ENCODE measurements at regions not wholly inside any gene's neighbourhood (a gene's known extent, or its start where the extent isn't known, plus 50 kb on each side); places are given as distances from the start of the nearest gene placed in this dataset.

DNA sequence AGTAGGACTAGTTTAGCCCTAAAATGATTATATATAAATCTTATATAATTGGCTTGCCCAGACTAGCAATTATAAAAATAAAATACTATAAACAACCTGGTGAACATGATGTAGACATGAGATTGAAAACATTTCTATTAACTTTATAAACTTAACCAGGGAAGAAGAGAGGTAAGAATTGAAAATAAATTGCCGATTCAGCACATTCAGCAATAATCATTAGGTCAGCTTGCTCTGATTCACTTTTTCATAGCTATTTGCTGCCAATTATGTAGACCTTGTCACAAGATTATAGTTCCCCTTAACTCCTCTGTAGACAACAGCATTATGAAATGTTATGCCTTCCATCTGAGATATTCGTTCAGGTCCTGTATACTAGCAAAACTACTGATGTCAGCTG, 199.3 kb upstream of the CA10 start:
- intact Hi-C loops (cut with micrococcal nuclease): no loop called here
- DNase-seq (ENCODE audit: low read depth, low spot score) (no peak), ATAC-seq (no peak)
- CTCF ChIA-PET: no interaction called here
- no peaks in the 10 kb centered on the region for H4K20me1 ChIP-seq (ENCODE audit: insufficient read depth)
- no peaks in the 10 kb centered on the region for H3K9me2 ChIP-seq (ENCODE audit: insufficient read depth)
- no peaks in the 10 kb centered on the region; a peak in 1 of 4 replicates for H3K4me1 ChIP-seq (ENCODE audit: control insufficient read depth in 1 of 2, insufficient read depth in 2 of 2, low read length in 2 of 2)
- no peaks in the 10 kb centered on the region for H3K27me3 ChIP-seq (ENCODE audit: insufficient read depth, low read length)
- H3K9ac ChIP-seq (ENCODE audit: low read length): no peak overlapping the region
- H3K79me2 ChIP-seq (ENCODE audit: insufficient read depth, low read length): no peaks in the 10 kb centered on the region
- H3K36me3 ChIP-seq (ENCODE audit: control insufficient read depth in 1 of 2, insufficient read depth in 2 of 2, low read length in 2 of 2): no peaks in the 10 kb centered on the region
- H3K27ac ChIP-seq (ENCODE audit: low read depth, low read length): no peak overlapping the region
- no peak overlapping the region for H3K4me3 ChIP-seq (replicated peaks in 1 of 2; ENCODE audit: low read depth in 1 of 2, low read length in 2 of 2)
- POLR2A ChIA-PET: no interaction called here
- RAD21 ChIA-PET (ENCODE audit: low non-redundant PET in 1 of 2, low total read pairs in 2 of 2, uncharacterized antibody in 2 of 2, unreplicated experiment in 2 of 2): no interaction called here
- H3K4me2 ChIP-seq (ENCODE audit: low read length): no peak overlapping the region
- TF ChIP-seq ZFX (IDR thresholded peaks at IDR 0.05) (no peak), POLR2AphosphoS5 (IDR thresholded peaks at IDR 0.05; ENCODE audit: low read depth, low read length) (no peak), ZNF274 (IDR thresholded peaks at IDR 0.05; ENCODE audit: low read depth, low read length) (no peak), FOSL1 (IDR thresholded peaks at IDR 0.05; ENCODE audit: low read depth) (no peak), SP1 (IDR thresholded peaks at IDR 0.05; ENCODE audit: low read depth) (no peak), EZH2 (IDR thresholded peaks at IDR 0.05) (no peak), SIN3A (IDR thresholded peaks at IDR 0.05; ENCODE audit: low read depth) (no peak), YY1 (IDR thresholded peaks at IDR 0.05; ENCODE audit: extremely low read depth, insufficient replicate concordance, low read depth, low read length) (no peak), TCF7L2 (IDR thresholded peaks at IDR 0.05; ENCODE audit: borderline replicate concordance, extremely low read depth, insufficient read depth, insufficient read length) (no peak), SRF (IDR thresholded peaks at IDR 0.05; ENCODE audit: low read depth) (no peak)
- TF ChIP-seq, protein P1, sequence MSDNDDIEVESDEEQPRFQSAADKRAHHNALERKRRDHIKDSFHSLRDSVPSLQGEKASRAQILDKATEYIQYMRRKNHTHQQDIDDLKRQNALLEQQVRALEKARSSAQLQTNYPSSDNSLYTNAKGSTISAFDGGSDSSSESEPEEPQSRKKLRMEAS (IDR thresholded peaks at IDR 0.05): no peak
- peaks cover 33 to 45% of the 10 kb centered on the region in 2 experiments for H3K9me3 ChIP-seq (ENCODE audit: control insufficient read depth in 1 of 2, insufficient read depth in 1 of 2, low read depth in 1 of 2, low read length in 2 of 2)
- no TSS peak for BruUV-seq (replicated peaks)
- H2AFZ ChIP-seq (ENCODE audit: low read depth, low read length, poor library complexity, severe bottlenecking): no peak overlapping the region

DNA sequence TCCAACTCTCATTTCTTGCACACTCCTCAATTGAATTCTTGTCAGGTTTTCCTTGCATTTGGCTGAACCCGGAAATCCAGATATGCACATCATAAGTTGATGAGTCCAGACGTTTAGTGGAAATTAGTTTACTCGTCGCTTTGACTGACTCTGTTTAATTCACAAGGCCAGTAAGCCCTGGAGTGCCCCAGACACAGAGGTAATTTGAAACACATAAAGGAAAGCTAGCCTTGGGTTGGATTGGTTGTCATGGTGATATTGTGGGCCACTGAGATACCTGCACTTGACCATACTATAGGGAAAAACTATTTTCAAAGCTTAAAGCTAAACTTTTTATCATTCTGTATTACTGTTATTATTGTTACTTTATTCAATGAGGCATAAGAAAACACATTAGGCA, 178.3 kb upstream of the CA10 start:
- no peaks in the 10 kb centered on the region for H3K9me2 ChIP-seq (ENCODE audit: insufficient read depth)
- H3K36me3 ChIP-seq (ENCODE audit: control insufficient read depth in 1 of 2, insufficient read depth in 2 of 2, low read length in 2 of 2): no peaks in the 10 kb centered on the region
- peaks cover 28 to 44% of the 10 kb centered on the region in 2 experiments; a peak in 2 of 4 replicates for H3K9me3 ChIP-seq (ENCODE audit: control insufficient read depth in 1 of 2, insufficient read depth in 1 of 2, low read depth in 1 of 2, low read length in 2 of 2)
- H3K4me1 ChIP-seq (ENCODE audit: control insufficient read depth in 1 of 2, insufficient read depth in 2 of 2, low read length in 2 of 2): no peaks in the 10 kb centered on the region
- no peak overlapping the region for H3K27ac ChIP-seq (ENCODE audit: low read depth, low read length)
- no peak overlapping the region for H2AFZ ChIP-seq (ENCODE audit: low read depth, low read length, poor library complexity, severe bottlenecking)
- ATAC-seq: no peak
- H3K27me3 ChIP-seq (ENCODE audit: insufficient read depth, low read length): no peaks in the 10 kb centered on the region
- no peak overlapping the region for H3K4me2 ChIP-seq (ENCODE audit: low read length)
- intact Hi-C loops (cut with micrococcal nuclease): no loop called here
- ChIA-PET CTCF (no interaction called here), RAD21 (ENCODE audit: low non-redundant PET in 1 of 2, low total read pairs in 2 of 2, uncharacterized antibody in 2 of 2, unreplicated experiment in 2 of 2) (no interaction called here), POLR2A (no interaction called here)
- DNase-seq (ENCODE audit: low read depth, low spot score): no peak
- H3K4me3 ChIP-seq (replicated peaks in 1 of 2; ENCODE audit: low read depth in 1 of 2, low read length in 2 of 2): no peak overlapping the region
- no peak overlapping the region for H3K9ac ChIP-seq (ENCODE audit: low read length)
- no TSS peak for BruUV-seq (replicated peaks)
- H3K79me2 ChIP-seq (ENCODE audit: insufficient read depth, low read length): no peaks in the 10 kb centered on the region
- H4K20me1 ChIP-seq (ENCODE audit: insufficient read depth): no peaks in the 10 kb centered on the region
- no peak for TF ChIP-seq JUND (IDR thresholded peaks at IDR 0.05)
- no peak for TF ChIP-seq ZNF274 (IDR thresholded peaks at IDR 0.05; ENCODE audit: low read depth, low read length)
- TF ChIP-seq, protein P2, sequence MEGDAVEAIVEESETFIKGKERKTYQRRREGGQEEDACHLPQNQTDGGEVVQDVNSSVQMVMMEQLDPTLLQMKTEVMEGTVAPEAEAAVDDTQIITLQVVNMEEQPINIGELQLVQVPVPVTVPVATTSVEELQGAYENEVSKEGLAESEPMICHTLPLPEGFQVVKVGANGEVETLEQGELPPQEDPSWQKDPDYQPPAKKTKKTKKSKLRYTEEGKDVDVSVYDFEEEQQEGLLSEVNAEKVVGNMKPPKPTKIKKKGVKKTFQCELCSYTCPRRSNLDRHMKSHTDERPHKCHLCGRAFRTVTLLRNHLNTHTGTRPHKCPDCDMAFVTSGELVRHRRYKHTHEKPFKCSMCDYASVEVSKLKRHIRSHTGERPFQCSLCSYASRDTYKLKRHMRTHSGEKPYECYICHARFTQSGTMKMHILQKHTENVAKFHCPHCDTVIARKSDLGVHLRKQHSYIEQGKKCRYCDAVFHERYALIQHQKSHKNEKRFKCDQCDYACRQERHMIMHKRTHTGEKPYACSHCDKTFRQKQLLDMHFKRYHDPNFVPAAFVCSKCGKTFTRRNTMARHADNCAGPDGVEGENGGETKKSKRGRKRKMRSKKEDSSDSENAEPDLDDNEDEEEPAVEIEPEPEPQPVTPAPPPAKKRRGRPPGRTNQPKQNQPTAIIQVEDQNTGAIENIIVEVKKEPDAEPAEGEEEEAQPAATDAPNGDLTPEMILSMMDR (IDR thresholded peaks at IDR 0.05 in 2 of 3, conservative IDR thresholded peaks at IDR 0.05 in 1 of 3; ENCODE audit: borderline replicate concordance in 1 of 3, insufficient read depth in 1 of 3, low read depth in 2 of 3, low read length in 2 of 3): no peak
- no peak for TF ChIP-seq ELF1 (IDR thresholded peaks at IDR 0.05; ENCODE audit: borderline replicate concordance, low read depth)
- TF ChIP-seq, protein P3, sequence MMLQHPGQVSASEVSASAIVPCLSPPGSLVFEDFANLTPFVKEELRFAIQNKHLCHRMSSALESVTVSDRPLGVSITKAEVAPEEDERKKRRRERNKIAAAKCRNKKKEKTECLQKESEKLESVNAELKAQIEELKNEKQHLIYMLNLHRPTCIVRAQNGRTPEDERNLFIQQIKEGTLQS (IDR thresholded peaks at IDR 0.05): no peak
- no peak for TF ChIP-seq TCF7L2 (IDR thresholded peaks at IDR 0.05; ENCODE audit: borderline replicate concordance, extremely low read depth, insufficient read depth, insufficient read length)
- TF ChIP-seq YY1 (IDR thresholded peaks at IDR 0.05; ENCODE audit: extremely low read depth, insufficient replicate concordance, low read depth, low read length): no peak
- no peak for TF ChIP-seq CBX3 (IDR thresholded peaks at IDR 0.05; ENCODE audit: low read depth)
- TF ChIP-seq, protein P1 (IDR thresholded peaks at IDR 0.05): no peak
- no peak for TF ChIP-seq EZH2 (IDR thresholded peaks at IDR 0.05)
- TF ChIP-seq SRF (IDR thresholded peaks at IDR 0.05; ENCODE audit: low read depth): no peak
- no peak for TF ChIP-seq SIN3A (IDR thresholded peaks at IDR 0.05; ENCODE audit: low read depth)
- no peak for TF ChIP-seq SP1 (IDR thresholded peaks at IDR 0.05; ENCODE audit: low read depth)

Data from HCT116 (cell line).